Endothelial cell of umbilical vein (primary cell): ENCODE measurements at regions not wholly inside any gene's neighbourhood (a gene's known extent, or its start where the extent isn't known, plus 50 kb on each side); places are given as distances from the start of the nearest gene placed in this dataset.

Source experiments
- BruUV-seq: library from RNA; stranded (reverse); fragments of 400-500 nt; replicated peaks from 2 replicates; lab custom pipeline; 2021; lab: Mats Ljungman, UMichigan
- CTCF ChIA-PET: fragments of 300-600, 350-600 bp; sonication (Branson Sonifier 250); formaldehyde crosslinking; loops from one replicate; lab custom pipeline; 2021; ENCODE audit warnings: antibody characterized with exemption, inconsistent platforms; lab: Charles Lee
- POLR2A ChIA-PET: fragments of 300-600, 350-600 bp; sonication (Branson Sonifier 250); formaldehyde crosslinking; loops from one replicate; lab custom pipeline; 2021; ENCODE audit warnings: antibody characterized with exemption, inconsistent platforms; lab: Charles Lee
- DNase-seq: peaks from one replicate; pipeline ENCODE4 v3.0.0-alpha.2; 2011; ENCODE audit warnings: low read depth, low spot score
- FAIRE-seq: peaks from 2 replicates; lab custom pipeline; 2011; peaks lifted over from hg19 to GRCh38; lab: Jason Lieb, UNC
- H2AFZ ChIP-seq: 2 replicates; pipeline ENCODE4 v1.6.0; 2012; ENCODE audit warnings: low read depth, low read length, control low read depth, inconsistent platforms
- H3K27ac ChIP-seq: 2 replicates; pipeline ENCODE4 v1.5.1; 2011; ENCODE audit warnings: low read depth, mild to moderate bottlenecking, control low read depth, low read length, moderate library complexity; ENCODE audit not compliant: insufficient read depth
- H3K27me3 ChIP-seq, 2 experiments: 2 replicates each; pipeline versions ENCODE4 v1.6.0 to v1.6.1; 2011; ENCODE audit warnings: low read length in 2 of 2, mixed read lengths in 1 of 2; ENCODE audit not compliant: control insufficient read depth in 2 of 2, insufficient read depth in 2 of 2
- H3K36me3 ChIP-seq, 2 experiments: 2 replicates in 1 of 2; 3 replicates in 1 of 2; pipeline ENCODE4 v1.5.1; 2011; ENCODE audit warnings: low read length in 2 of 2, mild to moderate bottlenecking in 1 of 2, moderate library complexity in 1 of 2; ENCODE audit not compliant: control insufficient read depth in 2 of 2, insufficient read depth in 2 of 2; ENCODE audit errors: extremely low read depth in 1 of 2
- H3K4me1 ChIP-seq: 3 replicates; pipeline ENCODE4 v1.5.1; 2011; ENCODE audit warnings: mild to moderate bottlenecking, low read length; ENCODE audit not compliant: control insufficient read depth, insufficient read depth; ENCODE audit errors: extremely low read depth
- H3K4me2 ChIP-seq: 2 replicates; pipeline ENCODE4 v1.6.1; 2011; ENCODE audit warnings: low read length, control low read depth, mixed read lengths; ENCODE audit not compliant: insufficient read depth
- H3K4me3 ChIP-seq, 3 experiments: fragments of 200-600 bp in 1 of 3; sonication (generic), shearing (Covaris generic) in 1 of 3; replicated peaks in 1 of 3; 2 replicates each; pipeline ENCODE4 v1.5.1; 2011 to 2016; ENCODE audit warnings: control low read depth in 3 of 3, low read length in 3 of 3, mild to moderate bottlenecking in 2 of 3, inconsistent platforms in 1 of 3, low read depth in 1 of 3, moderate library complexity in 1 of 3; ENCODE audit not compliant: insufficient read depth in 1 of 3
- H3K79me2 ChIP-seq: 2 replicates; pipeline ENCODE4 v1.6.0; 2012; ENCODE audit warnings: low read length, inconsistent platforms; ENCODE audit not compliant: control insufficient read depth, insufficient read depth
- H3K9ac ChIP-seq: replicated peaks from 2 replicates; pipeline ENCODE3; 2011; ENCODE audit warnings: low read length, control low read depth; ENCODE audit not compliant: insufficient read depth; ENCODE audit errors: extremely low read depth
- H3K9me1 ChIP-seq: replicated peaks from 3 replicates; pipeline ENCODE4 v1.6.0; 2011; ENCODE audit warnings: mild to moderate bottlenecking, low read length; ENCODE audit not compliant: control insufficient read depth, insufficient read depth; ENCODE audit errors: extremely low read depth
- H3K9me3 ChIP-seq: replicated peaks from 2 replicates; pipeline ENCODE4 v1.5.1; 2012; ENCODE audit warnings: low read length, inconsistent platforms; ENCODE audit not compliant: control insufficient read depth, insufficient read depth
- H4K20me1 ChIP-seq: replicated peaks from 2 replicates; pipeline ENCODE3; 2011; ENCODE audit warnings: mild to moderate bottlenecking, low read length; ENCODE audit not compliant: control insufficient read depth, insufficient read depth; ENCODE audit errors: extremely low read depth
- EZH2 ChIP-seq: IDR thresholded peaks from 2 replicates; pipeline ENCODE4 v1.6.1; 2012; ENCODE audit warnings: borderline replicate concordance, low read depth, mild to moderate bottlenecking, moderate library complexity, low read length, inconsistent platforms; ENCODE audit not compliant: severe bottlenecking
- FOS ChIP-seq: IDR thresholded peaks from 2 replicates; pipeline ENCODE4 v1.6.1; 2011; ENCODE audit warnings: mild to moderate bottlenecking, low read length, moderate library complexity, borderline replicate concordance; ENCODE audit not compliant: insufficient read depth
- GATA2 ChIP-seq: IDR thresholded peaks from 2 replicates; pipeline ENCODE4 v1.7.0; 2011; ENCODE audit warnings: low read depth, mild to moderate bottlenecking, moderate library complexity, mixed read lengths, low read length; ENCODE audit not compliant: insufficient read length, insufficient read depth
- JUN ChIP-seq: IDR thresholded peaks from 2 replicates; pipeline ENCODE4 v1.6.1; 2011; ENCODE audit warnings: borderline replicate concordance, low read depth; ENCODE audit not compliant: insufficient read length, insufficient read depth
- MYC ChIP-seq: IDR thresholded peaks from one replicate; pipeline ENCODE4 v1.6.1; 2011; ENCODE audit warnings: mild to moderate bottlenecking, low read depth, low read length
- POLR2A ChIP-seq: IDR thresholded peaks from 2 replicates; pipeline ENCODE4 v1.6.1; 2012; ENCODE audit warnings: low read depth, mild to moderate bottlenecking, control low read depth, low read length
- POLR2AphosphoS5 ChIP-seq: IDR thresholded peaks from 2 replicates; pipeline ENCODE4 v1.6.1; 2012; ENCODE audit warnings: low read depth, mild to moderate bottlenecking, control low read depth, low read length, moderate library complexity; ENCODE audit not compliant: insufficient read depth
- dilution Hi-C: fragments of 300-500 bp; cut with MboI; formaldehyde crosslinking; loops from one replicate; pipeline ENCODE4 v1.15.0; 2019; ENCODE audit warnings: low sequenced_read_pairs; ENCODE audit not compliant: extremely low pct_ligation_motif_present
- intact Hi-C: fragments of 100-400 bp; cut with micrococcal nuclease; formaldehyde crosslinking; loops from one replicate; pipeline ENCODE4 v1.10.0; 2022
- TF ChIP-seq, protein P1 (sequence below), 2 donors: IDR thresholded peaks; 1 replicate in 1 of 2; 2 replicates in 1 of 2; pipeline ENCODE4 v1.5.1; 2011; ENCODE audit warnings: low read length in 2 of 2, mild to moderate bottlenecking in 2 of 2, moderate library complexity in 2 of 2, control low read depth in 1 of 2, inconsistent platforms in 1 of 2, low read depth in 1 of 2; ENCODE audit not compliant: insufficient read depth in 1 of 2; ENCODE audit errors: extremely low read depth in 1 of 2
- TF ChIP-seq, protein P2 (sequence below): IDR thresholded peaks from 2 replicates; pipeline ENCODE4 v1.6.1; 2011; ENCODE audit not compliant: insufficient read depth, insufficient read length

DNA sequence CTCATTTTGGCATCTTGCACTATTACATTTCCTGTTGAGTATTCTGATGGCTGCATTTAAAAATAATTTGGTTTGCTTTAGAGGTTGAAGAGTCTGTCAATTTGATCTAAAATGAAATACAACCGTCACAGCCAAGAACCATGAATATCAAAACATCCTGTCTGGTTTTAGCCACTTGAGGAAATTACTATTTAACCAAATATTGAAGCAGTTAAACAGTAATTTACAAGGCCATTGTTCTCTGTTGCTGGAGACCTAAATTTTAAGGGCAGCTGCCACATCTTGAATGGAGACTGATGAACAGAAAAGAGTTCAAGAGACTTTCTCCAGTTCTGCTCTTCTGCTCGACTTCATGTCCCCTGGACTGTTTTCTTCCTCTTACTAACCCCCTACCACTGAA is 549.4 kb downstream of the LRRC70 start:
- H3K27ac ChIP-seq, result no peak overlapping the region
- BruUV-seq, result no TSS peak
- peak; percentile 68 for FAIRE-seq

More for the DNA sequence above, 549.4 kb downstream of the LRRC70 start:
- ChIA-PET CTCF (interaction anchor here (1.1 kb wide), 1 partner anchor 181 kb away, joined by 3 read pairs; no protein-coding TSS in a partner anchor), POLR2A (no interaction called here)
- peak overlapping the region; percentile 12 for H2AFZ ChIP-seq
- H3K27me3 ChIP-seq, result no peaks in the 10 kb centered on the region
- no peak for TF ChIP-seq POLR2AphosphoS5
- TF ChIP-seq, protein P1, sequence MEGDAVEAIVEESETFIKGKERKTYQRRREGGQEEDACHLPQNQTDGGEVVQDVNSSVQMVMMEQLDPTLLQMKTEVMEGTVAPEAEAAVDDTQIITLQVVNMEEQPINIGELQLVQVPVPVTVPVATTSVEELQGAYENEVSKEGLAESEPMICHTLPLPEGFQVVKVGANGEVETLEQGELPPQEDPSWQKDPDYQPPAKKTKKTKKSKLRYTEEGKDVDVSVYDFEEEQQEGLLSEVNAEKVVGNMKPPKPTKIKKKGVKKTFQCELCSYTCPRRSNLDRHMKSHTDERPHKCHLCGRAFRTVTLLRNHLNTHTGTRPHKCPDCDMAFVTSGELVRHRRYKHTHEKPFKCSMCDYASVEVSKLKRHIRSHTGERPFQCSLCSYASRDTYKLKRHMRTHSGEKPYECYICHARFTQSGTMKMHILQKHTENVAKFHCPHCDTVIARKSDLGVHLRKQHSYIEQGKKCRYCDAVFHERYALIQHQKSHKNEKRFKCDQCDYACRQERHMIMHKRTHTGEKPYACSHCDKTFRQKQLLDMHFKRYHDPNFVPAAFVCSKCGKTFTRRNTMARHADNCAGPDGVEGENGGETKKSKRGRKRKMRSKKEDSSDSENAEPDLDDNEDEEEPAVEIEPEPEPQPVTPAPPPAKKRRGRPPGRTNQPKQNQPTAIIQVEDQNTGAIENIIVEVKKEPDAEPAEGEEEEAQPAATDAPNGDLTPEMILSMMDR (IDR thresholded peaks at IDR 0.05; ENCODE audit: extremely low read depth in 1 of 2, insufficient read depth in 1 of 2, low read depth in 1 of 2, low read length in 2 of 2), result no peak
- TF ChIP-seq MYC, result no peak
- TF ChIP-seq, protein P2, sequence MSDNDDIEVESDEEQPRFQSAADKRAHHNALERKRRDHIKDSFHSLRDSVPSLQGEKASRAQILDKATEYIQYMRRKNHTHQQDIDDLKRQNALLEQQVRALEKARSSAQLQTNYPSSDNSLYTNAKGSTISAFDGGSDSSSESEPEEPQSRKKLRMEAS, result no peak
- no peak for TF ChIP-seq GATA2
- TF ChIP-seq FOS, result no peak
- TF ChIP-seq POLR2A, result no peak
- TF ChIP-seq EZH2, result no peak
- TF ChIP-seq JUN, result no peak
- no peaks in the 10 kb centered on the region for H3K9me1 ChIP-seq
- no peaks in the 10 kb centered on the region for H3K36me3 ChIP-seq
- H3K4me3 ChIP-seq, result no peak overlapping the region
- no peaks in the 10 kb centered on the region for H3K4me1 ChIP-seq
- H3K4me2 ChIP-seq, result no peak overlapping the region
- H3K9me3 ChIP-seq, result no peaks in the 10 kb centered on the region
- intact Hi-C loops, result loop anchor here (10.0 kb wide), 1 partner anchor 663 kb away; no protein-coding TSS in a partner anchor
- peak; percentile 4 for DNase-seq
- H3K9ac ChIP-seq, result no peak overlapping the region
- dilution Hi-C loops, result no loop called here
- no peaks in the 10 kb centered on the region for H3K79me2 ChIP-seq
- no peaks in the 10 kb centered on the region for H4K20me1 ChIP-seq
